Cardiac septum (tissue), 1 donor: ENCODE measurements at regions not wholly inside any gene's neighbourhood (a gene's known extent, or its start where the extent isn't known, plus 50 kb on each side); places are given as distances from the start of the nearest gene placed in this dataset.
"Not testable (repeated sequence)": the region's sequence is repeated elsewhere in the genome, so short reads cannot be mapped to it uniquely, and the experiment has no call there.

ENCODE experiments used
- DNase-seq: peaks from one replicate; pipeline ENCODE4 v3.0.0-alpha.2; 2020; ENCODE audit warnings: low spot score
- intact Hi-C: fragments of 100-400 bp; cut with DNase I; formaldehyde crosslinking; loops from one replicate; pipeline ENCODE4 v1.14.0; 2022
- donor health status: DM: no; HTN: no; CAD: no.

GRCh38 chr2:59413751-59414570 lies 1139.5 kb downstream of the BCL11A start:
- intact Hi-C loops: no loop called here
- no peak for DNase-seq

- no peak for DNase-seq
- intact Hi-C loops: no loop called here
These were observed 1154.3 kb downstream of the BCL11A start for GRCh38 chr2:59399126-59399525.

GRCh38 chr2:59398081-59398480 lies 1155.4 kb downstream of the BCL11A start:
- no peak for DNase-seq
- intact Hi-C loops: no loop called here

DNA sequence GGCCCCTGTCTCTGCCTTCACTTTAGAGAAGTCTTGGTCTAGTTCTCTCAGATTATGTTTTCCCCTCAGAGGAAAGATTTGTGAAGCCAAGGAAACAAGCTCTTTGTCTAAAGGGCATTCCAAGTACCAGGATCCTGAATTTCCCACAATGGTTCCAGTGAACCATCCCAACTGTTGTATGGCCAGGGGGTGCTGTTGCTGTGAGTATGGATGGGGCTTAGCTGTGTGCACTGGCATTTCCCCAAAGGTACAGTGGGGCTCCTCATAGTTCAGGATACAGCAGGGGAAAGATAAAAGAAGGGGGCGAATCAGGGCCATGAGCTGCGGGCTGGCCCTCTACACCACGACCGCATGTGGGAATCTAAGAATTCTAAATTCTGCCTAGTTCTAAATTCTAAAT lies 1154.0 kb upstream of the FANCL start:
- DNase-seq: no peak
- intact Hi-C loops: no loop called here

GRCh38 chr2:59391896-59392295 lies 1150.8 kb upstream of the FANCL start:
- intact Hi-C loops: no loop called here
- DNase-seq: no peak

GRCh38 chr2:59390581-59390980 lies 1149.5 kb upstream of the FANCL start:
- intact Hi-C loops: no loop called here
- DNase-seq: no peak

GRCh38 chr2:59389240-59389639 lies 1148.1 kb upstream of the FANCL start:
- intact Hi-C loops: no loop called here
- no peak for DNase-seq

- intact Hi-C loops: no loop called here
These were observed 1144.8 kb upstream of the FANCL start for GRCh38 chr2:59385971-59386370.

DNA sequence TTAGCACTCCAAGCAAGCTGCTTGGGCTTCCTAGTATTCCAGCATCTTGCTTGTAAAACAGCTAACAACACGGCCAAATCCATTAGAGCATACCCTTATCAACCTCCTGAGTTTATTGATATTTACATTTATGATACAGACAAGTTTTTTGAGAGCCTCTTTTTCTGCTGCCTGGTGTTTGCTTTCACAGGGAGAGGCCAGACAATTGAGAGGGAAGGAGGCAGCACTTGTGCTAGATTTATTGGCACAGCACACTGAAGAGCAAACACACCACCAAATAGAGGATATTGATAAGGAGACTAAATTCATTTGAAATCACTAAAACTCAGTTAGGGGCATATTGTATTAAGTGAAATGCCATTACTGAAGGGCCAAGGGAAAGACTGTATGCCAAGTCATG lies 1142.3 kb upstream of the FANCL start:
- DNase-seq: no peak
- intact Hi-C loops: no loop called here

More at GRCh38 chr2:59385971-59386370, 1144.8 kb upstream of the FANCL start:
- DNase-seq: no peak

DNA sequence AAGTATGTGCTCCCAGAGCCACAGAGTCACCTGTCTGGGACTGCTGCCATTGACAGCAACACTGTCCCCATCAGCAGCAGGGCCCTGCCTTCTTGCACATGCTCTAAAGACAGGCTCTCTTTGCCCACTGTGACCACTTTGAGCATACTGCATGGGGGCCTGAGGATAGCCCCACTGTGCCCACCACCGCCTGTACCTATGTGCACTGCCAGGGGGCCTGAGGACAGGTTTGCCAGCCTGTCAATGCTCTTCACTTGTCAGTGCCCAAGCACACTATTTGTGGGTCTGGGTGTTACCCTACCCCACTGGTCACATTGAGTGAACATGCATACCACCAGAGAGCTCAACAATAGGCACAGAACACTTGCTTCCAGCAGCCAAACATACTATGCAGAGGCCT lies 1137.0 kb upstream of the FANCL start:
- intact Hi-C loops: no loop called here
- DNase-seq: no peak

DNA sequence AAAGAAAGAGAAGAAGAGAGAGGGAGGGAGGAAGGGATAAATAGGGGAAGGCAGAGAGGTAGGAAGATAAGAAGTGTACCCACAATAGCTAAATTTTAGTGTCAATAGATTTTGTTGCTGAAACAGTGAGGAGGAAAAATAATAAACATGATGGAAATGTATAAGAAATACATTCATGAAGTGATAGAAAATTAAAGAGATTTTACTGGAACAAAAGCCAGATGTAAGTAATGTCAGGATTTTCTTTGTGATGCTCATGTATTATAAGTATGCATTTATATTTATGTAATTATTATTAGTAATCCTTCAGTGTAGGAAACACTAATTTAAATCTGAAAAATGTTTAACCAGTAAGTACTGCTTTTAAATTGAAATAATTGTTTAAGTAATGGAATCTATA lies 1125.2 kb upstream of the FANCL start:
- no peak for DNase-seq
- intact Hi-C loops: no loop called here

GRCh38 chr2:59354498-59354897 lies 1113.4 kb upstream of the FANCL start:
- no peak for DNase-seq
- intact Hi-C loops: no loop called here

DNA sequence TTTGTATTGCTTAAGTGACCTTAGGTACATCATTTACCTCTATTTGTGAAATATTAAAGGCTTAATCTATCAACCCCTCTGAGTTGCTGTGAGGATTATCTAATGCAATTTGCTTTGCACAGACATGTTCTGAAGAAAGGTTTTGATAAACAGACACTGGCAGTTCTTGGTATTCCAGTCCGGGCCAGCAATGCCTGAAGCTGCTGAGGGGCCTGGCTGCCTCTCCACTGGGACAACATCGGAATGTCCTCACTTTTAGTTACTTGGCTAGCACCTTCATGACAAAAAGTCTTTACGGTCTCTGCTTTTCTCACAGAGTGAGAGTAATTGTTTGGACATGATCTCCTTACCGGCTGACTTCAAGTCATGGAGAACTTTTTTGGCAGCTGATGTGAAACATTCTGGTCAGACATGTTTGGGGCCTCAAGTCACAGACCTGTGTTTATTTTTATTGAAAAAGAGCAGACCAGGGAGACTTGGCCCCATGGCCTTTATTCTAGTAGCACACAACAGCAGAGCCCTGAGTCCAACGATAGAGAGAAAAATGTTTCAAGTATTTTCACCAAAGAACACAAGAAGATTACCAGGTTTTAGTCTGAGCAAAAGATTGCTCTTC lies 1112.3 kb upstream of the FANCL start:
- DNase-seq: no peak
- intact Hi-C loops: no loop called here

DNA sequence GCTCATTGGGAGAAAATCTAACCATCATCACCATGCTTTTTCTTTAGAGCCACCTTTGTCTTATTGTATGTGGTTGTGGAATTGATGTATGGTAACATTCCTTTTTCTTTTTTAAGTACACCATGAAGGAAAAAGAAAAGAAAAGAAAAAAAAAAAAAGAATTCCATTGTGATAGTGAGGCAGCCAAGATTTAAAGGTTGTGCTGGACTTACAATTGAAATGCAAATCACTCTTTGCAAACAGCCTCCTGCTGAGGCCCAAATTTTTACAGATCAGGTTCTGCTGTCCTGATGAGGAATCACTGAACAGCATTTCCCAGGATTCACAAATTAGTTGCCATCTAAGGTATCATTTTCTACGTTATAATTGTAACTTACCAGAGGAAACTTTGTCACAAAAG lies 1101.0 kb upstream of the FANCL start:
- intact Hi-C loops: no loop called here

GRCh38 chr2:59339837-59340207 lies 1098.7 kb upstream of the FANCL start:
- no peak for DNase-seq

More for the DNA sequence above, 1101.0 kb upstream of the FANCL start:
- DNase-seq: no peak

GRCh38 chr2:59339121-59339836 lies 1098.2 kb upstream of the FANCL start:
- DNase-seq: no peak
- intact Hi-C loops: no loop called here

More at GRCh38 chr2:59339837-59340207, 1098.7 kb upstream of the FANCL start:
- intact Hi-C loops: no loop called here

GRCh38 chr2:59333007-59333406 lies 1091.9 kb upstream of the FANCL start:
- intact Hi-C loops: no loop called here

GRCh38 chr2:59326581-59327365 lies 1085.6 kb upstream of the FANCL start:
- DNase-seq, intact Hi-C loops: not testable (repeated sequence)

More at GRCh38 chr2:59333007-59333406, 1091.9 kb upstream of the FANCL start:
- DNase-seq: no peak

DNA sequence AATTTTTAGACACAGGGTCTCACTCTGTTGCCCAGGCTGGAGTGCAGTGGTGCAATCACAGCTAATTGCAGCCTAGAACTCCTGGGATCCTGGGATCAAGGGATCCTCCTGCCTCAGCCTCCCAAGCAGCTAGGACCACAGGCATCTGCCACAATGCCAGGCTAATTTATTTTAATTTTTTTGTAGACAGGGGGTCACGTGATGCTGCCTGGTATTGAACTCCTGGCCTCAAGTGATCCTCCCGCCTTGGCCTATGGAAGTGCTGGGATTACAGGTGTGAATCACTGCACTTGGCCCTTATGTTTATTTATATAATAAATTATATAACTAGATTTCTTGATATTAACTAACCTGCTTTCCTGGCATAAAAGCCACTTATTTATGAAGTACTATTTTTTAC lies 1081.7 kb upstream of the FANCL start:
- no peak for DNase-seq
- intact Hi-C loops: no loop called here

DNA sequence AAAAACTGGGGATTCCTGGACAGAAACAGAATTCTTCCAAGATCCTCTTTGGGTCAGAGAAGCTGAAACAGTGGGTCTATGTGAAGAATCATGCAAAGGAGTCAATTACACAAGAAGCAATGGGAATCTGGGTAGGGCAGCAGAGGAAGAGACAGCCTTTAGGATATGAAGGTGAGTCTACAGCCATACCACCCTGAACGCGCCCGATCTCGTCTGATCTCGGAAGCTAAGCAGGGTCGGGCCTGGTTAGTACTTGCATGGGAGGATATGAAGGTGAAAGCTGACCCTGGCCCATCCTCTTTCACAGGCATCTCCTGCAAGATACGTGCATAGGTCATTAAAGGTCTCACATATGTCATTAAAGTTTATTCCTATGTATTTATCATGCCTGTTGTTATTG lies 1080.9 kb upstream of the FANCL start:
- intact Hi-C loops: no loop called here
- no peak for DNase-seq
